Upper lobe of right lung (tissue), 1 donor: ENCODE measurements at regions not wholly inside any gene's neighbourhood (a gene's known extent, or its start where the extent isn't known, plus 50 kb on each side); places are given as distances from the start of the nearest gene placed in this dataset.
"Not testable (repeated sequence)": the region's sequence is repeated elsewhere in the genome, so short reads cannot be mapped to it uniquely, and the experiment has no call there.

Experiments used
- ATAC-seq: fragments of 200-7000 bp; cut with Tn5 transposase; one replicate; pipeline ENCODE4 v1.9.1; 2020; ENCODE audit warnings: mild to moderate bottlenecking, moderate library complexity
- DNase-seq: peaks from one replicate; pipeline ENCODE4 v3.0.0-alpha.2; 2020
- H3K27ac ChIP-seq: fragments of 200-600 bp; one replicate; pipeline ENCODE4 v1.8.0; 2022
- H3K27me3 ChIP-seq: fragments of 200-600 bp; one replicate; pipeline ENCODE4 v1.8.0; 2022; ENCODE audit warnings: mild to moderate bottlenecking
- H3K36me3 ChIP-seq: fragments of 200-600 bp; one replicate; pipeline ENCODE4 v1.8.0; 2022
- H3K4me1 ChIP-seq: fragments of 200-600 bp; one replicate; pipeline ENCODE4 v1.8.0; 2022
- H3K4me3 ChIP-seq: fragments of 200-600 bp; one replicate; pipeline ENCODE4 v1.8.0; 2022; ENCODE audit warnings: mild to moderate bottlenecking
- H3K9me3 ChIP-seq: fragments of 200-600 bp; one replicate; pipeline ENCODE4 v1.8.0; 2022
- intact Hi-C: fragments of 100-400 bp; cut with DNase I; formaldehyde crosslinking; loops from one replicate; pipeline ENCODE4 v1.11.0; 2022
- TF ChIP-seq, protein P1 (sequence below): fragments of 200-600 bp; IDR thresholded peaks from one replicate; pipeline ENCODE4 v1.8.0; 2022; ENCODE audit warnings: antibody characterized with exemption
- donor health status: DM: no; HTN: yes; CAD: no; lungs with severe emphysema.

DNA sequence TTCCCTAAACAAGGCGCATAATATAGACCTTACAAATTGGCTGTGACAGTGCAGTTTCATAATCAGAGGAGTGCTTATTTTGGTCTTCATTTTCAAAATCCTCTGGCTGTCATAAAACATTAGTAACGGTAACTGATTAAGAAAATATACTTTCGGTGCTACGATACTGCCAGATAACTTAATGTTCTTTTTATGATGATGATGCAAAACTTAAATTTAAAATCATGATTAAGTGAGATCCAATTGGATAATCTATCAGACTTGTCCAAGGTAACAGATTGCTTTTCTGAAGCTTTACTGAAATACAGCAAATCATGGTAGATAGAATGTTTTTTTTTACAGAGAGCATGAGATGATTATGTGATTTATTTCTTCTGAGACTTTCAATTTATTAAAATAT is 364.2 kb upstream of the CNTN3 start:
- TF ChIP-seq, protein P1, sequence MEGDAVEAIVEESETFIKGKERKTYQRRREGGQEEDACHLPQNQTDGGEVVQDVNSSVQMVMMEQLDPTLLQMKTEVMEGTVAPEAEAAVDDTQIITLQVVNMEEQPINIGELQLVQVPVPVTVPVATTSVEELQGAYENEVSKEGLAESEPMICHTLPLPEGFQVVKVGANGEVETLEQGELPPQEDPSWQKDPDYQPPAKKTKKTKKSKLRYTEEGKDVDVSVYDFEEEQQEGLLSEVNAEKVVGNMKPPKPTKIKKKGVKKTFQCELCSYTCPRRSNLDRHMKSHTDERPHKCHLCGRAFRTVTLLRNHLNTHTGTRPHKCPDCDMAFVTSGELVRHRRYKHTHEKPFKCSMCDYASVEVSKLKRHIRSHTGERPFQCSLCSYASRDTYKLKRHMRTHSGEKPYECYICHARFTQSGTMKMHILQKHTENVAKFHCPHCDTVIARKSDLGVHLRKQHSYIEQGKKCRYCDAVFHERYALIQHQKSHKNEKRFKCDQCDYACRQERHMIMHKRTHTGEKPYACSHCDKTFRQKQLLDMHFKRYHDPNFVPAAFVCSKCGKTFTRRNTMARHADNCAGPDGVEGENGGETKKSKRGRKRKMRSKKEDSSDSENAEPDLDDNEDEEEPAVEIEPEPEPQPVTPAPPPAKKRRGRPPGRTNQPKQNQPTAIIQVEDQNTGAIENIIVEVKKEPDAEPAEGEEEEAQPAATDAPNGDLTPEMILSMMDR, result no peak
- ATAC-seq (no peak), DNase-seq (no peak)
- no peaks in the 10 kb centered on the region for H3K27me3 ChIP-seq
- H3K27ac ChIP-seq, result no peak overlapping the region
- intact Hi-C loops, result no loop called here
- H3K36me3 ChIP-seq, result no peaks in the 10 kb centered on the region
- no peaks in the 10 kb centered on the region for H3K9me3 ChIP-seq
- H3K4me3 ChIP-seq, result no peak overlapping the region
- H3K4me1 ChIP-seq, result no peaks in the 10 kb centered on the region

DNA sequence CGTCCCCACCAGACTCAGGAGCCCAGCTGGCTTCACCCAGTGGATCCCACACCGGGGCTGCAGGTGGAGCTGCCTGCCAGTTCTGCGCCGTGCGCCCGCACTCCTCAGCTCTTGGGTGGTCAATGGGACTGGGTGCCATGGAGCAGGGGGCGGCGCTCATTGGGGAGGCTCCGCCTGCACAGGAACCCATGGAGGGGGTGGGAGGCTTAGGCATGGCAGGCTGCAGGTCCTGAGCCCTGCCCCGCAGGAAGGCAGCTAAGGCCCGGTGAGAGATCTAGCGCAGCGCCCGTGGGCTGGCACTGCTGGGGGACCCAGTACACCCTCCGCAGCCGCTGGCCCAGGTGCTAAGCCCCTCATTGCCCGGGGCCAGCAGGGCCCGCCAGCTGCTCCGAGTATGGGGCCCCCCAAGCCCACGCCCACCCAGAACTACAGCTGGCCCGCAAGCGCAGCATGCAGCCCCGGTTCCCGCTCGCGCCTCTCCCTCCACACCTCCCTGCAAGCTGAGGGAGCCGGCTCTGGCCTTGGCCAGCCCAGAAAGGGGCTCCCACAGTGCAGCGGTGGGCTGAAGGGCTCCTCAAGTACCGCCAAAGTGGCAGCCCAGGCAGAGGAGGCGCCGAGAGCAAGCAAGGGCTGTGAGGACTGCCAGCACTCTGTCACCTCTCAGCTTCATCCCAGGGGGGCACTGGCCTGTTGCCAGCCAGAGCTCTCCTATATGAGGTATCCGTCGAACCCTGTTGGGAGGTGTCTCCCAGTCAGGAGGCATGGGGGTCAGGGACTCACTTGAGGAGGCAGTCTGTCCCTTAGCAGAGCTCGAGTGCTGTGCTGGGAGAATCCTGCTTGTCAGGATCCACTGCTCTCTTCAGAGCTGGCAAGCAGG is 370.8 kb upstream of the CNTN3 start:
- H3K27me3 ChIP-seq, H3K4me1 ChIP-seq, H3K9me3 ChIP-seq, intact Hi-C loops, H3K27ac ChIP-seq, H3K36me3 ChIP-seq, H3K4me3 ChIP-seq, ATAC-seq, DNase-seq: not testable (repeated sequence)

DNA sequence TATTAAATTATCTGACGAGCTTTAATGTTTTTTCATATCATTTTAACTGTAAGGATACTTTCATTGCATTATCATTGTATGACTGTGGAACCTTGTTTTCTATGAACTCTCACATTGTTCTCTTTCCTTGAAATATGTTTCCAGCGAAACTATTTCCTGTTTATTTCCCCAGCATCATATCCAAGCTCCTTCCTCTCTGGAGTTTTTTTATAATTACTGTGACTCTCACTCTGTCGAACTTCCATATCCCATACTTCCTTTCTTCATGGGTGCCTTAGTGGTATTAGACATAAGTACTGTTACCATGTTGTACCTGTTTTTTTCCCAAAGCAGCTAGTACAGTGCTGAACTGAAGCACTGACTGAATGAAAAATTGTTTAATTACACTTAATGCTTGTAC is 373.6 kb upstream of the CNTN3 start:
- H3K4me1 ChIP-seq, result no peaks in the 10 kb centered on the region
- no peak for ATAC-seq
- no peak overlapping the region for H3K4me3 ChIP-seq
- TF ChIP-seq, protein P1, result no peak
- H3K27me3 ChIP-seq, result no peaks in the 10 kb centered on the region
- H3K27ac ChIP-seq, result no peak overlapping the region
- H3K36me3 ChIP-seq, result no peaks in the 10 kb centered on the region
- intact Hi-C loops, result no loop called here
- no peaks in the 10 kb centered on the region for H3K9me3 ChIP-seq
- no peak for DNase-seq

DNA sequence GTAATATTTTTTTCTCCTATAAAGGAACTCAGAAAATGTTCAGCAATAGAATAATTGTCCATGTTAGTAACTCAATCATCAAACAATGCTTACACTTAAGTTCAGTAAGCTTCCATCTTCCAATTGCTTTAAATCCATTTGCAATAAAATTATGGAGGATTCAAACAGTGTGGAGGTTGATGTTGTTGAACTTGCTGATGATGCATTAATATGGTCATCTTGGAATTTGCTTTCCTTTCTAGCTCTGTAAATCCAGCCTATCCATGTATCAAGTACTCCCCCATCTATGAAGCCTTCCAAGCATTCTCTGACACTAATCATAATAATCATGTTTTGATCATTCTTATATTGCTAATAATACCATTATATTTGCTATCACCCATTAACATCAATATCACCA is 378.4 kb upstream of the CNTN3 start:
- Histone ChIP-seq H3K9me3 (no peaks in the 10 kb centered on the region), H3K4me3 (no peak overlapping the region), H3K27me3 (no peaks in the 10 kb centered on the region), H3K4me1 (no peaks in the 10 kb centered on the region), H3K36me3 (no peaks in the 10 kb centered on the region), H3K27ac (no peak overlapping the region)
- intact Hi-C loops, result no loop called here
- no peak for ATAC-seq
- TF ChIP-seq, protein P1, result no peak
- DNase-seq, result no peak

DNA sequence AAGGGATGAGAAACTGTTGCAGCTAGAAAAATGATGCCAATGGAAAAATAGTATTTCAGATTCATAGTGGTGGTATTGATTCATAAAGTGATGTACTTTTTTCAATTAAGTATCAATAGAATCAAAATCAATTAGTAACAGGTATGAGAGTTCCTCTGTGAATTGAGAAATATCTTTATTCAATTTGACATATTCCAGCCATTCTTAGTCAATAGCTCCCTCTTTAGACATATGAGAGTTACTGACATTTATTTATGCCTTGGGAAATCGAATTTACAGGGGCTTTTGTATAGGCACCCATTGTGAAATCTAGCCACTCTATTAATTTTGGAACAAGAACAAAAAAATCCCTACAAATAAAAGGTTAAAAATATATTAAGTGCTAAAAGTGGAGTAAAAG is 386.9 kb upstream of the CNTN3 start:
- intact Hi-C loops, result no loop called here
- Histone ChIP-seq H3K27me3 (no peaks in the 10 kb centered on the region), H3K9me3 (no peaks in the 10 kb centered on the region), H3K4me1 (no peaks in the 10 kb centered on the region), H3K36me3 (no peaks in the 10 kb centered on the region), H3K4me3 (no peak overlapping the region), H3K27ac (no peak overlapping the region)
- DNase-seq, result no peak
- ATAC-seq, result no peak
- TF ChIP-seq, protein P1, result peak; percentile 25

DNA sequence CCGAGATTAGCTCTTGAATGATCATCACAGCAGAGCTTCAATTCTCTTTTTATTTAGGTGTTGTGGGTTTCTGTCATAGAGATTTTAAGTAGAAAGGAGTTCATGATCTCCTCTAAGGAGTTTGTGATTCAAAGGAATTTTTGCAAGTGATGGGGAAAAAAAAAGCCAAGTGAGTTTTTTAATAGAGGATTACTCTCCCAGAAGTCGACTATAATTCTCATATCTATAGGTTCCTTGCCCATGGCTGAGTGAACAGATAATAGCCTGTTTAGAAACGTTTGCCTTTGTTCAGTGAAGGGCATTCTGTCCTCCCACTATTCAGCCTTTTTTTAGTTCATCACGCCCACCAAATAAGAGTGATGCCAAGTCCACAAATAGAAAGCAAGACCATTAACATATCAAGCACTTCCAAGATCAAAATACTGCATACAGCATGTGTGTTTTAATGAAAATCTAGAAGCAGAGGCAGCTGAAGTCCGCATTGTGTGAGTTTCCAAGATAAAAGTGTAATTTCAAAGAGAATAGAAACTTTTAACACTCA is 398.4 kb upstream of the CNTN3 start:
- Histone ChIP-seq H3K4me1 (no peaks in the 10 kb centered on the region), H3K27me3 (no peaks in the 10 kb centered on the region), H3K9me3 (no peaks in the 10 kb centered on the region), H3K4me3 (no peak overlapping the region), H3K36me3 (no peaks in the 10 kb centered on the region), H3K27ac (no peak overlapping the region)
- ATAC-seq (no peak), DNase-seq (no peak)
- TF ChIP-seq, protein P1, result no peak
- intact Hi-C loops, result no loop called here
